Endothelial cell of umbilical vein (primary cell): ENCODE measurements at regions not wholly inside any gene's neighbourhood (a gene's known extent, or its start where the extent isn't known, plus 50 kb on each side); places are given as distances from the start of the nearest gene placed in this dataset.

Source experiments
- BruUV-seq: library from RNA; stranded (reverse); fragments of 400-500 nt; replicated peaks from 2 replicates; lab custom pipeline; 2021; lab: Mats Ljungman, UMichigan
- CTCF ChIA-PET: fragments of 300-600, 350-600 bp; sonication (Branson Sonifier 250); formaldehyde crosslinking; loops from one replicate; lab custom pipeline; 2021; ENCODE audit warnings: antibody characterized with exemption, inconsistent platforms; lab: Charles Lee
- POLR2A ChIA-PET: fragments of 300-600, 350-600 bp; sonication (Branson Sonifier 250); formaldehyde crosslinking; loops from one replicate; lab custom pipeline; 2021; ENCODE audit warnings: antibody characterized with exemption, inconsistent platforms; lab: Charles Lee
- DNase-seq: peaks from one replicate; pipeline ENCODE4 v3.0.0-alpha.2; 2011; ENCODE audit warnings: low read depth, low spot score
- FAIRE-seq: peaks from 2 replicates; lab custom pipeline; 2011; peaks lifted over from hg19 to GRCh38; lab: Jason Lieb, UNC
- H2AFZ ChIP-seq: 2 replicates; pipeline ENCODE4 v1.6.0; 2012; ENCODE audit warnings: low read depth, low read length, control low read depth, inconsistent platforms
- H3K27ac ChIP-seq: 2 replicates; pipeline ENCODE4 v1.5.1; 2011; ENCODE audit warnings: low read depth, mild to moderate bottlenecking, control low read depth, low read length, moderate library complexity; ENCODE audit not compliant: insufficient read depth
- H3K27me3 ChIP-seq, 2 experiments: 2 replicates each; pipeline versions ENCODE4 v1.6.0 to v1.6.1; 2011; ENCODE audit warnings: low read length in 2 of 2, mixed read lengths in 1 of 2; ENCODE audit not compliant: control insufficient read depth in 2 of 2, insufficient read depth in 2 of 2
- H3K36me3 ChIP-seq, 2 experiments: 2 replicates in 1 of 2; 3 replicates in 1 of 2; pipeline ENCODE4 v1.5.1; 2011; ENCODE audit warnings: low read length in 2 of 2, mild to moderate bottlenecking in 1 of 2, moderate library complexity in 1 of 2; ENCODE audit not compliant: control insufficient read depth in 2 of 2, insufficient read depth in 2 of 2; ENCODE audit errors: extremely low read depth in 1 of 2
- H3K4me1 ChIP-seq: 3 replicates; pipeline ENCODE4 v1.5.1; 2011; ENCODE audit warnings: mild to moderate bottlenecking, low read length; ENCODE audit not compliant: control insufficient read depth, insufficient read depth; ENCODE audit errors: extremely low read depth
- H3K4me2 ChIP-seq: 2 replicates; pipeline ENCODE4 v1.6.1; 2011; ENCODE audit warnings: low read length, control low read depth, mixed read lengths; ENCODE audit not compliant: insufficient read depth
- H3K4me3 ChIP-seq, 3 experiments: fragments of 200-600 bp in 1 of 3; sonication (generic), shearing (Covaris generic) in 1 of 3; replicated peaks in 1 of 3; 2 replicates each; pipeline ENCODE4 v1.5.1; 2011 to 2016; ENCODE audit warnings: control low read depth in 3 of 3, low read length in 3 of 3, mild to moderate bottlenecking in 2 of 3, inconsistent platforms in 1 of 3, low read depth in 1 of 3, moderate library complexity in 1 of 3; ENCODE audit not compliant: insufficient read depth in 1 of 3
- H3K79me2 ChIP-seq: 2 replicates; pipeline ENCODE4 v1.6.0; 2012; ENCODE audit warnings: low read length, inconsistent platforms; ENCODE audit not compliant: control insufficient read depth, insufficient read depth
- H3K9ac ChIP-seq: replicated peaks from 2 replicates; pipeline ENCODE3; 2011; ENCODE audit warnings: low read length, control low read depth; ENCODE audit not compliant: insufficient read depth; ENCODE audit errors: extremely low read depth
- H3K9me1 ChIP-seq: replicated peaks from 3 replicates; pipeline ENCODE4 v1.6.0; 2011; ENCODE audit warnings: mild to moderate bottlenecking, low read length; ENCODE audit not compliant: control insufficient read depth, insufficient read depth; ENCODE audit errors: extremely low read depth
- H3K9me3 ChIP-seq: replicated peaks from 2 replicates; pipeline ENCODE4 v1.5.1; 2012; ENCODE audit warnings: low read length, inconsistent platforms; ENCODE audit not compliant: control insufficient read depth, insufficient read depth
- H4K20me1 ChIP-seq: replicated peaks from 2 replicates; pipeline ENCODE3; 2011; ENCODE audit warnings: mild to moderate bottlenecking, low read length; ENCODE audit not compliant: control insufficient read depth, insufficient read depth; ENCODE audit errors: extremely low read depth
- CTCF ChIP-seq, 2 donors: IDR thresholded peaks; 1 replicate in 1 of 2; 2 replicates in 1 of 2; pipeline ENCODE4 v1.5.1; 2011; ENCODE audit warnings: low read length in 2 of 2, mild to moderate bottlenecking in 2 of 2, moderate library complexity in 2 of 2, control low read depth in 1 of 2, inconsistent platforms in 1 of 2, low read depth in 1 of 2; ENCODE audit not compliant: insufficient read depth in 1 of 2; ENCODE audit errors: extremely low read depth in 1 of 2
- EZH2 ChIP-seq: IDR thresholded peaks from 2 replicates; pipeline ENCODE4 v1.6.1; 2012; ENCODE audit warnings: borderline replicate concordance, low read depth, mild to moderate bottlenecking, moderate library complexity, low read length, inconsistent platforms; ENCODE audit not compliant: severe bottlenecking
- FOS ChIP-seq: IDR thresholded peaks from 2 replicates; pipeline ENCODE4 v1.6.1; 2011; ENCODE audit warnings: mild to moderate bottlenecking, low read length, moderate library complexity, borderline replicate concordance; ENCODE audit not compliant: insufficient read depth
- GATA2 ChIP-seq: IDR thresholded peaks from 2 replicates; pipeline ENCODE4 v1.7.0; 2011; ENCODE audit warnings: low read depth, mild to moderate bottlenecking, moderate library complexity, mixed read lengths, low read length; ENCODE audit not compliant: insufficient read length, insufficient read depth
- JUN ChIP-seq: IDR thresholded peaks from 2 replicates; pipeline ENCODE4 v1.6.1; 2011; ENCODE audit warnings: borderline replicate concordance, low read depth; ENCODE audit not compliant: insufficient read length, insufficient read depth
- MAX ChIP-seq: IDR thresholded peaks from 2 replicates; pipeline ENCODE4 v1.6.1; 2011; ENCODE audit not compliant: insufficient read depth, insufficient read length
- MYC ChIP-seq: IDR thresholded peaks from one replicate; pipeline ENCODE4 v1.6.1; 2011; ENCODE audit warnings: mild to moderate bottlenecking, low read depth, low read length
- POLR2A ChIP-seq: IDR thresholded peaks from 2 replicates; pipeline ENCODE4 v1.6.1; 2012; ENCODE audit warnings: low read depth, mild to moderate bottlenecking, control low read depth, low read length
- POLR2AphosphoS5 ChIP-seq: IDR thresholded peaks from 2 replicates; pipeline ENCODE4 v1.6.1; 2012; ENCODE audit warnings: low read depth, mild to moderate bottlenecking, control low read depth, low read length, moderate library complexity; ENCODE audit not compliant: insufficient read depth
- dilution Hi-C: fragments of 300-500 bp; cut with MboI; formaldehyde crosslinking; loops from one replicate; pipeline ENCODE4 v1.15.0; 2019; ENCODE audit warnings: low sequenced_read_pairs; ENCODE audit not compliant: extremely low pct_ligation_motif_present
- intact Hi-C: fragments of 100-400 bp; cut with micrococcal nuclease; formaldehyde crosslinking; loops from one replicate; pipeline ENCODE4 v1.10.0; 2022

- no peak overlapping the region for H2AFZ ChIP-seq
- peak; percentile 38 for TF ChIP-seq POLR2AphosphoS5
- no peak for TF ChIP-seq POLR2A
- peak; percentile 92 for TF ChIP-seq JUN
- intact Hi-C loops (no loop called here), dilution Hi-C loops (no loop called here)
- H3K27me3 ChIP-seq: no peaks in the 10 kb centered on the region
- no peaks in the 10 kb centered on the region for H3K79me2 ChIP-seq
- H3K9me3 ChIP-seq: no peaks in the 10 kb centered on the region
- peak overlapping the region; percentile 19 for H3K4me2 ChIP-seq
- CTCF ChIA-PET: interaction anchor here (0.8 to 3.1 kb wide), 9 partner anchors 9 to 674 kb away, joined by 3 to 16 read pairs (median 4); no protein-coding TSS in a partner anchor
- FAIRE-seq: peak; percentile 94
- peak overlapping the region; percentile 34 for H3K9ac ChIP-seq
- H3K27ac ChIP-seq: peak overlapping the region; percentile 97
- no peaks in the 10 kb centered on the region for H4K20me1 ChIP-seq
- POLR2A ChIA-PET: interaction anchor here (1.6 kb wide), 1 partner anchor 180 kb away, joined by 5 read pairs; no protein-coding TSS in a partner anchor
- no peaks in the 10 kb centered on the region for H3K9me1 ChIP-seq
- H3K4me3 ChIP-seq: no peak overlapping the region
- peaks cover 43% of the 10 kb centered on the region for H3K4me1 ChIP-seq
- DNase-seq: peak; percentile 88
- BruUV-seq: no TSS peak
- no peaks in the 10 kb centered on the region for H3K36me3 ChIP-seq
These were observed 382.1 kb downstream of the MN1 start for GRCh38 chr22:27419473-27419872.

- TF ChIP-seq MYC (no peak), CTCF (IDR thresholded peaks at IDR 0.05; ENCODE audit: extremely low read depth in 1 of 2, insufficient read depth in 1 of 2, low read depth in 1 of 2, low read length in 2 of 2) (no peak), POLR2A (no peak), POLR2AphosphoS5 (no peak), GATA2 (no peak), JUN (no peak), FOS (no peak), EZH2 (no peak), MAX (no peak)
- H3K9ac ChIP-seq: peak overlapping the region; percentile 55
- intact Hi-C loops (loop anchor here (1.0 to 10.0 kb wide), 6 partner anchors 92 to 746 kb away; partner anchors contain the start of gene MN1), dilution Hi-C loops (no loop called here)
- H3K27me3 ChIP-seq: no peaks in the 10 kb centered on the region
- CTCF ChIA-PET: interaction anchor here (0.9 to 3.1 kb wide), 12 partner anchors 10 to 384 kb away, joined by 3 to 16 read pairs (median 5); no protein-coding TSS in a partner anchor
- no TSS peak for BruUV-seq
- H3K79me2 ChIP-seq: no peaks in the 10 kb centered on the region
- no peaks in the 10 kb centered on the region for H4K20me1 ChIP-seq
- peak overlapping the region; percentile 97 for H3K27ac ChIP-seq
- H3K4me1 ChIP-seq: peaks cover 43% of the 10 kb centered on the region
- FAIRE-seq: no peak
- H3K9me1 ChIP-seq: no peaks in the 10 kb centered on the region
- no peaks in the 10 kb centered on the region for H3K36me3 ChIP-seq
- no peaks in the 10 kb centered on the region for H3K9me3 ChIP-seq
- no peak for DNase-seq
- H2AFZ ChIP-seq: peak overlapping the region; percentile 26
- H3K4me2 ChIP-seq: peak overlapping the region; percentile 66
- POLR2A ChIA-PET: interaction anchor here (1.1 to 1.6 kb wide), 2 partner anchors 181 to 389 kb away, joined by 3 to 5 read pairs; no protein-coding TSS in a partner anchor
- no peak overlapping the region for H3K4me3 ChIP-seq
These were observed 381.2 kb downstream of the MN1 start for GRCh38 chr22:27420195-27420816.
